ENCODE measurements at regions not wholly inside any gene's neighbourhood (a gene's known extent, or its start where the extent isn't known, plus 50 kb on each side); places are given as distances from the start of the nearest gene placed in this dataset.

GRCh38 chr17:53316988-53317387, 505.7 kb upstream of the KIF2B start:
- TF ChIP-seq CTCF (IDR thresholded peaks at IDR 0.05) (no peak), POLR2AphosphoS5 (IDR thresholded peaks at IDR 0.05; ENCODE audit: insufficient read depth in 1 of 2, low read depth in 1 of 2) (no peak), POLR2A (IDR thresholded peaks at IDR 0.05) (no peak)

Measured in vagina (tissue), 2 donors.